ENCODE measurements at regions not wholly inside any gene's neighbourhood (a gene's known extent, or its start where the extent isn't known, plus 50 kb on each side); places are given as distances from the start of the nearest gene placed in this dataset.
A peak's percentile ranks its signal among the peaks of the same experiment; 100 is the strongest.
"Not testable (repeated sequence)": the region's sequence is repeated elsewhere in the genome, so short reads cannot be mapped to it uniquely, and the experiment has no call there.

GRCh38 chr7:125074141-125074540 lies 144.5 kb upstream of the POT1 start:
- TF ChIP-seq, protein P1, sequence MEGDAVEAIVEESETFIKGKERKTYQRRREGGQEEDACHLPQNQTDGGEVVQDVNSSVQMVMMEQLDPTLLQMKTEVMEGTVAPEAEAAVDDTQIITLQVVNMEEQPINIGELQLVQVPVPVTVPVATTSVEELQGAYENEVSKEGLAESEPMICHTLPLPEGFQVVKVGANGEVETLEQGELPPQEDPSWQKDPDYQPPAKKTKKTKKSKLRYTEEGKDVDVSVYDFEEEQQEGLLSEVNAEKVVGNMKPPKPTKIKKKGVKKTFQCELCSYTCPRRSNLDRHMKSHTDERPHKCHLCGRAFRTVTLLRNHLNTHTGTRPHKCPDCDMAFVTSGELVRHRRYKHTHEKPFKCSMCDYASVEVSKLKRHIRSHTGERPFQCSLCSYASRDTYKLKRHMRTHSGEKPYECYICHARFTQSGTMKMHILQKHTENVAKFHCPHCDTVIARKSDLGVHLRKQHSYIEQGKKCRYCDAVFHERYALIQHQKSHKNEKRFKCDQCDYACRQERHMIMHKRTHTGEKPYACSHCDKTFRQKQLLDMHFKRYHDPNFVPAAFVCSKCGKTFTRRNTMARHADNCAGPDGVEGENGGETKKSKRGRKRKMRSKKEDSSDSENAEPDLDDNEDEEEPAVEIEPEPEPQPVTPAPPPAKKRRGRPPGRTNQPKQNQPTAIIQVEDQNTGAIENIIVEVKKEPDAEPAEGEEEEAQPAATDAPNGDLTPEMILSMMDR (IDR thresholded peaks at IDR 0.05; ENCODE audit: control extremely low read depth, extremely low read depth), result no peak
- H3K4me3 ChIP-seq, result no peak overlapping the region
- H3K36me3 ChIP-seq (ENCODE audit: control insufficient read depth in 4 of 4, insufficient read depth in 4 of 4, low read length in 4 of 4), result no peaks in the 10 kb centered on the region
- H3K27ac ChIP-seq (ENCODE audit: low read depth in 1 of 2, low read length in 1 of 2), result no peak overlapping the region
- H3K9me3 ChIP-seq (ENCODE audit: control insufficient read depth in 4 of 4, insufficient read depth in 3 of 4, low read length in 3 of 4), result no peaks in the 10 kb centered on the region
- 55 to 74% methylated on average over 3 of the region's 3 CpGs for WGBS, 2 donors
- no peaks in the 10 kb centered on the region for H3K27me3 ChIP-seq (ENCODE audit: control insufficient read depth in 3 of 3, insufficient read depth in 3 of 3, low read length in 2 of 3)
- H3K4me1 ChIP-seq (ENCODE audit: control insufficient read depth in 5 of 5, insufficient read depth in 5 of 5, low read length in 5 of 5), result no peaks in the 10 kb centered on the region
- ATAC-seq (ENCODE audit: insufficient read depth, low FRiP score) (no peak), DNase-seq (peak in 2 of 3 donors; percentile 29 to 58)
- no peak overlapping the region for H3K9ac ChIP-seq (ENCODE audit: insufficient read depth in 1 of 2, low read length in 2 of 2)

- H3K4me1 ChIP-seq (ENCODE audit: control insufficient read depth in 5 of 5, insufficient read depth in 5 of 5, low read length in 5 of 5), result peaks cover 0 to 4% (median 0%) of the 10 kb centered on the region in 5 donors
- TF ChIP-seq, protein P1 (IDR thresholded peaks at IDR 0.05; ENCODE audit: control extremely low read depth, extremely low read depth), result no peak
- no peaks in the 10 kb centered on the region for H3K27me3 ChIP-seq (ENCODE audit: control insufficient read depth in 3 of 3, insufficient read depth in 3 of 3, low read length in 2 of 3)
- no peak overlapping the region for H3K27ac ChIP-seq (ENCODE audit: low read depth in 1 of 2, low read length in 1 of 2)
- H3K4me3 ChIP-seq, result no peak overlapping the region
- H3K36me3 ChIP-seq (ENCODE audit: control insufficient read depth in 4 of 4, insufficient read depth in 4 of 4, low read length in 4 of 4), result no peaks in the 10 kb centered on the region
- no peak for ATAC-seq (ENCODE audit: insufficient read depth, low FRiP score)
- no peak for DNase-seq
- peaks cover 0 to 4% (median 0%) of the 10 kb centered on the region in 4 donors for H3K9me3 ChIP-seq (ENCODE audit: control insufficient read depth in 4 of 4, insufficient read depth in 3 of 4, low read length in 3 of 4)
- H3K9ac ChIP-seq (ENCODE audit: insufficient read depth in 1 of 2, low read length in 2 of 2), result no peak overlapping the region
- WGBS, 2 donors, result 88 to 92% methylated on average over 1 of the region's 1 CpG
These were observed 135.9 kb upstream of the POT1 start for GRCh38 chr7:125065546-125065945.

DNA sequence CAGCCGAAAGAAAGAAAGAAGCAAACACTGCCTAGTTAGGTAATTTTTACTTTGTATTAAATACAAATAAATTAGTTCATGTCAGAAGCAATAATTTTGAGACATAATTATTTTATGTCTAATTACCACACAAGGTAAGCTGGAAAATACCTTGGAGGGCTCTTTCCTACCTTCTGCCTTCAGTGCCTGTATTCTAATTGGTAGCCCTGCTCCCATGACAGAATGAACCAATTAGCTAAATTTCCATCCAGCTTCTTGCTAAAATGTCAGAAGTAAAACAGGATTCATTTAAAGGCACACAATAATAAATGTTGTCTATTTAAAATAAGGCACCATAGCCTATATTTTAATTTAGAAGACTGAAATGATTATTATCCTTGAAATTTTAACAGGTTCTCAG lies 135.4 kb upstream of the POT1 start:
- ATAC-seq (ENCODE audit: insufficient read depth, low FRiP score) (no peak), DNase-seq (no peak)
- peaks cover 0 to 4% (median 0%) of the 10 kb centered on the region in 4 donors for H3K9me3 ChIP-seq (ENCODE audit: control insufficient read depth in 4 of 4, insufficient read depth in 3 of 4, low read length in 3 of 4)
- H3K36me3 ChIP-seq (ENCODE audit: control insufficient read depth in 4 of 4, insufficient read depth in 4 of 4, low read length in 4 of 4), result no peaks in the 10 kb centered on the region
- H3K9ac ChIP-seq (ENCODE audit: insufficient read depth in 1 of 2, low read length in 2 of 2), result no peak overlapping the region
- no peaks in the 10 kb centered on the region for H3K27me3 ChIP-seq (ENCODE audit: control insufficient read depth in 3 of 3, insufficient read depth in 3 of 3, low read length in 2 of 3)
- H3K4me3 ChIP-seq, result no peak overlapping the region
- TF ChIP-seq, protein P1 (IDR thresholded peaks at IDR 0.05; ENCODE audit: control extremely low read depth, extremely low read depth), result no peak
- H3K27ac ChIP-seq (ENCODE audit: low read depth in 1 of 2, low read length in 1 of 2), result no peak overlapping the region
- H3K4me1 ChIP-seq (ENCODE audit: control insufficient read depth in 5 of 5, insufficient read depth in 5 of 5, low read length in 5 of 5), result peaks cover 0 to 5% (median 0%) of the 10 kb centered on the region in 5 donors
- WGBS, 2 donors, result 93 to 97% methylated on average over 1 of the region's 1 CpG

DNA sequence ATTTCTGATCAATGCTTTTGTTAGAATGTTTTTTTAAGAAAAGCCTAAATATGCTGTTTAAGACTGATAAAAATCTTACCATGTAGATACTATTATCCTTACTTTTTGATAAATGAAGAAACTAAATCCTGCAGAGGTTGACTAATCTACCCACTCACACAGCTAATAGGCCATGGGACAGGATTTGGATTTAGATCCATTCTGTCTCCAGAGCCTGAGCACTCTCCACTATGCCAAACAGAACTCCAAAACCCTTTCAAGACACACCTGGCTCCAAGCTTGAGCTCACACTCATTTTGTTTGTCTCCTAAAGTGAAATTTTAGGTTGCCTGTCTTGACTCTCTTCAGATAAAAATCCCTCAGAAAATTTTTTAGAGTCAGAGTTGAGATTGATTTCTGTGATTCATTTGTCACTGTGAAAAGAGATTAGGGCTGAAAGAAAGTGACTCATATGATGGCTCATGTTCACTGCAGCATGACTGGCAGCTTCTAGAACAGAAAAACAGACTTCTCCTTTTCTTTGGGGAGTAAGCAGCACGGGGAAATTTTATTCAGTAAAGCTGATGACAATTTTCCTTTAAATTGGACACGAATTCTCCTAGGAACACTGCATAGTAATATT lies 132.3 kb upstream of the POT1 start:
- Histone ChIP-seq H3K27ac (ENCODE audit: low read depth in 1 of 2, low read length in 1 of 2) (no peak overlapping the region), H3K9ac (ENCODE audit: insufficient read depth in 1 of 2, low read length in 2 of 2) (no peak overlapping the region), H3K9me3 (ENCODE audit: control insufficient read depth in 4 of 4, insufficient read depth in 3 of 4, low read length in 3 of 4) (no peaks in the 10 kb centered on the region), H3K4me3 (no peak overlapping the region), H3K4me1 (ENCODE audit: control insufficient read depth in 5 of 5, insufficient read depth in 5 of 5, low read length in 5 of 5) (peaks cover 0 to 5% (median 0%) of the 10 kb centered on the region in 5 donors), H3K36me3 (ENCODE audit: control insufficient read depth in 4 of 4, insufficient read depth in 4 of 4, low read length in 4 of 4) (no peaks in the 10 kb centered on the region), H3K27me3 (ENCODE audit: control insufficient read depth in 3 of 3, insufficient read depth in 3 of 3, low read length in 2 of 3) (no peaks in the 10 kb centered on the region)
- peak in 1 of 3 donors; percentile 2 for DNase-seq
- no peak for ATAC-seq (ENCODE audit: insufficient read depth, low FRiP score)
- WGBS, 2 donors, result 39 to 50% methylated on average over 2 of the region's 2 CpGs
- TF ChIP-seq, protein P1 (IDR thresholded peaks at IDR 0.05; ENCODE audit: control extremely low read depth, extremely low read depth), result no peak

GRCh38 chr7:125061083-125061745 lies 131.6 kb upstream of the POT1 start:
- H3K27ac ChIP-seq (ENCODE audit: low read depth in 1 of 2, low read length in 1 of 2); H3K4me1 ChIP-seq (ENCODE audit: control insufficient read depth in 5 of 5, insufficient read depth in 5 of 5, low read length in 5 of 5); H3K9ac ChIP-seq (ENCODE audit: insufficient read depth in 1 of 2, low read length in 2 of 2); H3K27me3 ChIP-seq (ENCODE audit: control insufficient read depth in 3 of 3, insufficient read depth in 3 of 3, low read length in 2 of 3); H3K4me3 ChIP-seq; H3K36me3 ChIP-seq (ENCODE audit: control insufficient read depth in 4 of 4, insufficient read depth in 4 of 4, low read length in 4 of 4); H3K9me3 ChIP-seq (ENCODE audit: control insufficient read depth in 4 of 4, insufficient read depth in 3 of 4, low read length in 3 of 4); ATAC-seq (ENCODE audit: insufficient read depth, low FRiP score): not testable (repeated sequence)
- peak in 2 of 3 donors; percentile 21 to 23 for DNase-seq
- 62 to 70% methylated on average over 6 of the region's 6 CpGs for WGBS, 2 donors

Data from lung (tissue), 11 donors.